Left lung (tissue), 4 donors: ENCODE measurements at regions not wholly inside any gene's neighbourhood (a gene's known extent, or its start where the extent isn't known, plus 50 kb on each side); places are given as distances from the start of the nearest gene placed in this dataset.

Experiments used
- ATAC-seq: fragments of 200-7000 bp; cut with Tn5 transposase; one replicate; pipeline ENCODE4 v1.9.1; 2020; ENCODE audit warnings: moderate library complexity
- DNase-seq, 4 donors: peaks; one replicate each; pipeline ENCODE4 v3.0.0-alpha.2; 2013 to 2020
- H3K27ac ChIP-seq, 2 donors: fragments of 200-600 bp; sonication (generic) in 1 of 2; one replicate each; pipeline versions ENCODE4 v1.5.0 to v1.8.0; 2020 to 2021
- H3K27me3 ChIP-seq, 2 donors: fragments of 200-600 bp; sonication (generic) in 1 of 2; one replicate each; pipeline versions ENCODE4 v1.5.0 to v1.8.0; 2020 to 2021
- H3K36me3 ChIP-seq, 2 donors: fragments of 200-600 bp; sonication (generic) in 1 of 2; one replicate each; pipeline versions ENCODE4 v1.5.0 to v1.8.0; 2020 to 2021
- H3K4me1 ChIP-seq, 2 donors: fragments of 200-600 bp; one replicate each; pipeline ENCODE4 v1.8.0; 2021
- H3K4me3 ChIP-seq, 2 donors: fragments of 200-600 bp; sonication (generic) in 1 of 2; one replicate each; pipeline versions ENCODE4 v1.5.0 to v1.8.0; 2020 to 2021; ENCODE audit warnings: mild to moderate bottlenecking in 1 of 2
- H3K9me3 ChIP-seq, 2 donors: fragments of 200-600 bp; sonication (generic) in 1 of 2; one replicate each; pipeline versions ENCODE4 v1.5.0 to v1.8.0; 2020 to 2021
- intact Hi-C, 2 donors: fragments of 100-400 bp; cut with DNase I; formaldehyde crosslinking; loops; one replicate each; pipeline versions ENCODE4 v1.11.2 to v1.14.2; 2022
- TF ChIP-seq, protein P1 (sequence below), 2 donors: fragments of 200-600 bp; sonication (generic) in 1 of 2; IDR thresholded peaks; one replicate each; pipeline versions ENCODE4 v1.5.0 to v1.8.0; 2021; ENCODE audit warnings: antibody characterized with exemption in 2 of 2
- donor health status: DM: no; HTN: yes; CAD: no.
- donor health status: DM: no; HTN: no; CAD: no.

GRCh38 chr1:30572192-30572591 is 151.2 kb downstream of the MATN1 start:
- H3K9me3 ChIP-seq = no peaks in the 10 kb centered on the region
- no peak for ATAC-seq
- H3K4me3 ChIP-seq = no peak overlapping the region
- no peak for DNase-seq
- TF ChIP-seq, protein P1, sequence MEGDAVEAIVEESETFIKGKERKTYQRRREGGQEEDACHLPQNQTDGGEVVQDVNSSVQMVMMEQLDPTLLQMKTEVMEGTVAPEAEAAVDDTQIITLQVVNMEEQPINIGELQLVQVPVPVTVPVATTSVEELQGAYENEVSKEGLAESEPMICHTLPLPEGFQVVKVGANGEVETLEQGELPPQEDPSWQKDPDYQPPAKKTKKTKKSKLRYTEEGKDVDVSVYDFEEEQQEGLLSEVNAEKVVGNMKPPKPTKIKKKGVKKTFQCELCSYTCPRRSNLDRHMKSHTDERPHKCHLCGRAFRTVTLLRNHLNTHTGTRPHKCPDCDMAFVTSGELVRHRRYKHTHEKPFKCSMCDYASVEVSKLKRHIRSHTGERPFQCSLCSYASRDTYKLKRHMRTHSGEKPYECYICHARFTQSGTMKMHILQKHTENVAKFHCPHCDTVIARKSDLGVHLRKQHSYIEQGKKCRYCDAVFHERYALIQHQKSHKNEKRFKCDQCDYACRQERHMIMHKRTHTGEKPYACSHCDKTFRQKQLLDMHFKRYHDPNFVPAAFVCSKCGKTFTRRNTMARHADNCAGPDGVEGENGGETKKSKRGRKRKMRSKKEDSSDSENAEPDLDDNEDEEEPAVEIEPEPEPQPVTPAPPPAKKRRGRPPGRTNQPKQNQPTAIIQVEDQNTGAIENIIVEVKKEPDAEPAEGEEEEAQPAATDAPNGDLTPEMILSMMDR (IDR thresholded peaks at IDR 0.05) = no peak
- intact Hi-C loops = no loop called here
- H3K4me1 ChIP-seq = no peaks in the 10 kb centered on the region
- H3K27ac ChIP-seq = no peak overlapping the region
- peaks cover 0 to 10% of the 10 kb centered on the region in 2 donors for H3K27me3 ChIP-seq
- H3K36me3 ChIP-seq = no peaks in the 10 kb centered on the region

GRCh38 chr1:30571380-30571779 is 152.0 kb downstream of the MATN1 start:
- peaks cover 0 to 10% of the 10 kb centered on the region in 2 donors for H3K27me3 ChIP-seq
- no peaks in the 10 kb centered on the region for H3K9me3 ChIP-seq
- DNase-seq (no peak), ATAC-seq (no peak)
- H3K27ac ChIP-seq = no peak overlapping the region
- TF ChIP-seq, protein P1 (IDR thresholded peaks at IDR 0.05) = no peak
- H3K4me3 ChIP-seq = no peak overlapping the region
- no peaks in the 10 kb centered on the region for H3K36me3 ChIP-seq
- H3K4me1 ChIP-seq = no peaks in the 10 kb centered on the region
- intact Hi-C loops = no loop called here

GRCh38 chr1:30569384-30569783 is 154.0 kb downstream of the MATN1 start:
- DNase-seq (no peak), ATAC-seq (no peak)
- Histone ChIP-seq H3K27me3 (peaks cover 0 to 10% of the 10 kb centered on the region in 2 donors), H3K4me1 (no peaks in the 10 kb centered on the region), H3K9me3 (no peaks in the 10 kb centered on the region), H3K36me3 (no peaks in the 10 kb centered on the region), H3K4me3 (no peak overlapping the region), H3K27ac (no peak overlapping the region)
- TF ChIP-seq, protein P1 (IDR thresholded peaks at IDR 0.05) = no peak
- intact Hi-C loops = no loop called here

DNA sequence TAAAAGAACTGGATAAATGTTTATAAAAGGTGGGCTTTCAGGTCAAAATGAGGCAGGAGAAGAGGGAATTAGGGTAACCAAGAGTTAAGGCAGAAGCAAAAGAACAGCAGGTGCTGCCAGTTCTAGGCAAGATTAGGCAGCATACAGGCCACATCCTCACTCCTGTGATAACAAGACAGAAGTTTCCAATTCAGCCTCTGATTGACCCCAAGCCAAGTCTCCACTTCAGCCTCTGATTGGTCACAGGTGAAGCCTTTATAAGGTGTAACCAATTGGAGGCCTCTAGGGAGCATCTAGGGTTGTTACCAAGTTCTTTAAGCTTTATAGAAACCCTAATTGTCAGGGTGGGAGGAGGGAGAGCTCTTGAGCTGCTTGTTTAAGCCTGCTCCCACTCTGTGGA is 160.8 kb downstream of the MATN1 start:
- DNase-seq = no peak
- H3K4me3 ChIP-seq = no peak overlapping the region
- H3K27me3 ChIP-seq = no peaks in the 10 kb centered on the region
- intact Hi-C loops = no loop called here
- no peak overlapping the region for H3K27ac ChIP-seq
- no peaks in the 10 kb centered on the region for H3K36me3 ChIP-seq
- peaks cover 0 to 47% of the 10 kb centered on the region in 2 donors for H3K9me3 ChIP-seq
- TF ChIP-seq, protein P1 (IDR thresholded peaks at IDR 0.05) = no peak
- no peaks in the 10 kb centered on the region for H3K4me1 ChIP-seq
- ATAC-seq = no peak

- TF ChIP-seq, protein P1 (IDR thresholded peaks at IDR 0.05) = no peak
Observed at GRCh38 chr1:30551603-30552002, 171.8 kb downstream of the MATN1 start.

More at GRCh38 chr1:30551603-30552002, 171.8 kb downstream of the MATN1 start:
- intact Hi-C loops = no loop called here
- H3K4me1 ChIP-seq = no peaks in the 10 kb centered on the region
- DNase-seq (no peak), ATAC-seq (no peak)
- no peak overlapping the region for H3K4me3 ChIP-seq
- H3K27ac ChIP-seq = no peak overlapping the region
- H3K9me3 ChIP-seq = peaks cover 0 to 1% of the 10 kb centered on the region in 2 donors
- peaks cover 0 to 11% of the 10 kb centered on the region in 2 donors for H3K27me3 ChIP-seq
- H3K36me3 ChIP-seq = no peaks in the 10 kb centered on the region
